ENCODE measurements at regions not wholly inside any gene's neighbourhood (a gene's known extent, or its start where the extent isn't known, plus 50 kb on each side); places are given as distances from the start of the nearest gene placed in this dataset.

DNA sequence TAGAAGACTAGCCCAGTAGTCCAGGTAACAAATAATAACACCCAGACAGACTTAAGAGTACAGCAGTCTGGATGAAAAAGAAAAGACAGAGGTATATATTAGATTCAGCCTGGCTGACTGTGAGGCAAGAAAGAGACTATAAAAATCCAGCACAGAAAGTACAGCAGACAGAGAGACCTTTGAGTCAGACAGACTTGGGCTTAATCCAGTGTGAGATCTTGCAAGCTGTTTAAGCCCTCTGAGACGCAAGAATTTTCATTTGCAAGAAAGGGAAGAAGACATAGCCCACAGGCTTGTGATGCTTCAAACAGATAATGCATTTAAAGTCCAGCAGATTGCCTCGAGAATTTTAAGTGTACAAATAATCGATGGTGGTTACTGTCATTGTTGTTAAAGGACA, 471.4 kb downstream of the LIG4 start:
- no peak for DNase-seq (ENCODE audit: low read depth in 2 of 2)

DNA sequence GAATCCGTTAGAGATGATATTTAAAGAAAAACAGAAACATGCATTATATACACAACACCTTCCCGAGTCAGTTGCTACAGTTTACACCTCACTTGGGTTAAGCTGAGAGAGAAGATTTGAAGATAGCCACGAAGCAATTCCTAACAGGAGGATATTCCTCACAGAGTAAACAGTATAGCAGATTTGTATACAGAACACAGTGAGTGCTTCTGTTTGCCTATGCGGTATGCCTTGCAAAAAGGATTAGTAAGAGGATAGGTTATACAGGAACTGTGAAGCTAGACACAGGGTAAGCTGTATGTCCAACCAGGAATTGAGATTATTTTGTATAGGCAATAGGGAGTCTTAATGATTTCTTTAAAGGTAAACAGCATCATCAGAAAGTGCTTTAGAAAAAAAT, 471.8 kb downstream of the LIG4 start:
- no peak for DNase-seq (ENCODE audit: low read depth in 2 of 2)

DNA sequence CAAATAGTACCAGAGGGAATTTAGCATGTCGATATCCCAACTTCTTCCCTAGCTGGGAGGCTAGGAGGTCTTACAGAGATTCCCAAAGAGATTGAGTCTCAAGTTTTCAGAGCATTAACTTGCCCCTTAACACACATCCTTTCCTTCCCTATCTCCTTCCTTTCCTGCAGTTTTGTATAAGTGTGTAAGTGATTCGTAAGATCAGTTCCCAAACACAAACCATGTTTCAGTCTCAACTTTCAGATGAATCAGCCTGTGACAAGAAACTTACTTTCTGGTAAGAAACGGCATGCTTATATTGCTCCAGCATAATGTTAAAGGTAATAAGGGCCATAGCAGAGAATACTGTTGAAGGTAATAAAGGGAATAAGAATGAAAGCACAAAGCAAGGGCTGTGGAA, 472.2 kb downstream of the LIG4 start:
- DNase-seq (ENCODE audit: low read depth in 2 of 2): no peak

DNA sequence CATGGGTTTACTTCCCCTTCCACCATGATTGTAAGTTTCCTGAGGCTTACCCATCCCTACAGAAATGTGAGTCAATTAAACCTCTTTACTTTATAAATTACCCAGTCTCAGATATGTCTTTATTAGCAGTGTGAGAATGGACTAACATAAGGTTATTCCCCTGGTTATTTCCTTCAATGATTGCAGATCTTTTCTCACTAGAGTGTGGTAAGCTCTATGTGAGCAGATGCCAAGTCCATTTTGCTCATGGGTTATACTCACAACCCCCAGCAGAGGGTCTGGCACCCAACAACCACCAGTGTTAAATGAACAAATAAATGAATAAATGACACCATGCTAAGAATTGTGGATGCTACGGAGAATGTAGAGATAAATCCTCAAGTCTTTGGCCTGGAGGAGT, 472.8 kb downstream of the LIG4 start:
- no peak for DNase-seq (ENCODE audit: low read depth in 2 of 2)

DNA sequence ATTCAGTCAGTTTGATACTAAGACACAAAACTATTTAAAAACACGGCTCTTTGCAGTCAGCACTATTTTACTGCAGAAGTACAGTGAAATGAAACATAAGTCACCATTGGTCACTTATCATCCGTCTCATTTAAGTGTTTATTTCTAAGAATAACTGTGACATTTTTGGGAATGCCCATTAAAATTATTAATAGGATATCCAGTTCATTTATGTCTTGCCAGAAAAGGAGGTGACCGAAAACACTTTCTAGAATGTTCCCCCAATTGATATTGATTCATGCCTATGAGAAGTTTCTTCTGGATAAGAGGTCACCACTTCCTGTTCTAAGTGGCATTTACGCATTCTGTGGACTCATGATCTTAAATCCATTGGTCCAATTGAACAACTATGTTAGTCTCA, 477.3 kb downstream of the LIG4 start:
- DNase-seq (ENCODE audit: low read depth in 2 of 2): no peak

DNA sequence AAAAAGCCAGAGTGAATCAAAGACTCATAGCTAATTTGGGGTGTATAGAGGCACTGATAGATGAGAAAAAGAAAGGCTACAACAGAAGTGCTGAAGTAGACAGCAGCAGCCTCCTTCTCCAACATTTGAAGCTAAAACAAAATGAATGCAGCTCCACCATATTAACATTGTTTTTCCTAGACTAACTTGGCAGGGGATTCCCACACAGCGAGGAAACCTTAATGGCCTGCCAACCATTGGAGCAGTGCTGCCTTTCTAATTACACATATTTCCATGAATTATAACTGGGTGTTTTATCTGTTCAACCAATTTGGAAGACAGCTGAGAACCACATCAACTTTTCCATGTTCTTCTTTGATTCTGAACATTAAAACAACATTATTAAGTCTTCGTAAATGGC, 478.6 kb downstream of the LIG4 start:
- no peak for DNase-seq (ENCODE audit: low read depth in 2 of 2)

DNA sequence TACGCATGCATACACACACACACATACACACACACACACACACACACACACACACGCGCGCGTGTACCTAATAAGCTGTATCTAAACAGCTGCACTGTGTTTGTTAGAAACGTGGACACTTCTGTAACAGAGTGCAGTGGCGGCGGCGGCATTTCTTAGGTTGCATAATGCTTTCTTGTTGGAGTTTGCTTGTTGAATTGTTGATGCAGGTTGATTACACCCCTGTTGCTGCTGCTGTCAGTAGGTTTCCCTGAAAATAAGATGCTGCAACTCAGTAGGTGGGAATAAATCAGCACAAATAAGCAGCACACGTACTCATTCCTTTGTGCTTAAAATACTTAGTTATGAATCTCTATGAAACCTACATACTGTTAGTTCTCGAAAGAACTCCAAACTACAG, 479.2 kb downstream of the LIG4 start:
- no peak for DNase-seq (ENCODE audit: low read depth in 2 of 2)

DNA sequence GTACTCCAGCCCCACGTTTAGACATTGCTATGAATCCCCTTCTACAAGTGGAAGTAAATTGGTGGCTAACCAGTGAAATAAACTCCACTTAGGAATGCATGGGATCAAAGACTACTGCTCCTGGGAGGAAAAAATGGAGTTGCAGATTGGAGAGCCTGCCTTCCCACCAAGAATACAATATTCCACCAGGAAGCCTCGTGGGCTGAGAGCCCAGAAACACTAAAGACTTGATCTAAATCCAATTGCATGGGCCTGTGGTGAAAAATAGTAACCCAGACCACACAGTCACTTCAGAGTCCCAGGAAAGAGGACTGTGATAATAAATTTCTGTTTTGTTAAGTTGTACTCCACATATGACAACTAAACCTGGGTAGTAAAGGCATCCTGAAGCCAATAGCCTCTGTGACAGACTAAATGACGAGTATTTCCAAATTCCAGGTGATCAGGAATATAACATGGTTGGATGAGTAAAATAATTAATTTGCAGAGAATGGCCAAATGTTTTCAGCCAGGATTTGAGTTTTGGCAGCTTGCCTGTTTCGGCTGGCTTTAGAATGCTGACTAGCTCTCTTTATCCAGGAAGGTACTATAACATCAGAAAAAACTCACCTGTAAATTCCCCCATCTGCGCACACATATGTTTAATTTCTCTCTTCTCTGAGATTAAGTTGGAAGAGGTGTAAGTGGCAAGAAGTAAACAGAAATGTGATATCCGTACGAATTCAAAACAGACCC, 480.3 kb downstream of the LIG4 start:
- no peak for DNase-seq (ENCODE audit: low read depth in 2 of 2)

DNA sequence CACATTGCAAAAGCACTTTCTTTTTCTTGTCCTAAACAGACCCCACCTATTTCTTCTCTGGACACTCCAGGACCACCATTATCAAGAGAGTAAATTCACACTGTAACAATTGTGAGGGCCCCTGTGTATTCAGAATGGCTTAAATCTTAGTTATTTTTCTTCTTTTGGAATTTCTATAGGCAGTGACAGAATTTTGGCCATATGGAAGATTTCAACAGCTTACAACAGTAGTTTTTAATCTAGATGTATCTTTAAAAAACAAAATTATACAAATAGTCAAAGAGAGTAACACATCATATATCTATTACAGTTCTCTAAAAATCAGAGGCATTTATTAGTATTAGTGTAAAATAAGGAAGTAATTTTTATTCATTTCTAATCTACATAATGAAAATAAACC, 482.1 kb downstream of the LIG4 start:
- DNase-seq (ENCODE audit: low read depth in 2 of 2): no peak

DNA sequence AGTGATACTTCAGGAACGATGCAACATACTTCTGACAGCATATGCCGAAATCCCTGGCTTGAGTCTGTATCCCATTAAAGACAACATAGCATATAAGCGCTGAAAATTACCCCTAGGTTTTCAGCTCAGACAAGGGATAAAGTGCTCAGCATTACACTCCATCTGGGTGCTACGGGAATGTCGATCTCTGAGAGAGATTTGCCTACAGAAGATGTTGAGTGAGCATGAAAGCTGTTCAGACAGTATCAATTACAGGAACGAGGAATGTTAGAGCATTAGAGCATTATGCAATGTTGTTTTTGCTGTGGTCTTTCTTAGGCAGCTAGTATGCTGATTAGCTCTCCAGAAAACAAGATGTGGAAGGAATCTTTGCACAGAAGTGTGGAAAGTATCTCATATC, 484.5 kb downstream of the LIG4 start:
- DNase-seq (ENCODE audit: low read depth in 2 of 2): no peak

DNA sequence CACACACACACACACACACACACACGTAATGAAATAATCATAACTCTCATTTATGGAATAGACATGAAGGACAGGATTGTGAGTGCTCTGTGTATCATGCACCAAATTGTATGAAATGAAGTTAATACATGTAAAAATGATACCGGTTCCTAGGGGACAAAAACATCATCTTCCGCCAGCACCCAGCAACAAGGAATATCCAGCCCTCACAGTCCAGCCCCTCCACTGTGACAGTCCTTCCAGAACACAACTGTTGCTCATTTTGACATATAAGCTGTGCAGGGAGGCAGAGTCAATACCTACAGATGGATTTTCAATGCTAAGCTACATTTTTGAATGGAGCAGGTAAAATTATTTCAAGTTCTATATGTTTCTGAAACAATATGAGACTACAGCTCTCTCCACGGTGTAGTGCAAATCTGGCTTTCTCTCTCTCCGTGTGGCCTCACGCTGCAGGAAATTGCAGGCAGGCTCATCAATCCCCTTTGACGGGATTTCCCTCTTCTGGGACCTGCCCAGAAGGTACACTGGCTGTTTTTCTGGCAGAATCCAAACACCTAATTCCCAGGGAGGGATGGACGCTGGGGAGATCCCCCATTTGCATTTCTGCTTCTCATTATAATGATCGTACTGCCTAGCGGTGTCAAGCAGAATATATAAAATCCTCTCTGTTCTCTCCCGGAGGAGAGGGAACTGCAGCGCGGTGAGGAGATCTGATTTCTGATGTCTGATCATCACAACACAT, 494.0 kb downstream of the LIG4 start:
- DNase-seq (ENCODE audit: low read depth in 2 of 2): no peak

DNA sequence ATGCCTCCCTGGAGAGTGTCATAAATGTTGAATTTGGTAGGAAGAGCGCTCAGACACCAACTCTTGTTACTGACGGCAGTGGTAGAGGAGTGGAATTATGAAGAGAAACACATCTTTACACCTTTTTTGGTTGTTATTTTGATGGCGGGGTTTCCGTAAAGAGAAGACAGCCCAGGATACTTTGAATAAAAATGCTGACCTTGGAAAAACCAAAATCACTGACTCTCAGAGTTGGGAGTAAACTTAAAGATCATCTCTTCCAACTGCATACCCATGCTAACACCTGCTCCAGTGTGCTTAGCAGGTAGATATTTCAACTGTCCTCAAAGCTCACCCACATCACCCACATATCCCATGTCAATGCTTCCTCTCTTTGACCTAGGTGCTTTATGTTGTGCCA, 498.6 kb downstream of the LIG4 start:
- no peak for DNase-seq (ENCODE audit: low read depth in 2 of 2)

DNA sequence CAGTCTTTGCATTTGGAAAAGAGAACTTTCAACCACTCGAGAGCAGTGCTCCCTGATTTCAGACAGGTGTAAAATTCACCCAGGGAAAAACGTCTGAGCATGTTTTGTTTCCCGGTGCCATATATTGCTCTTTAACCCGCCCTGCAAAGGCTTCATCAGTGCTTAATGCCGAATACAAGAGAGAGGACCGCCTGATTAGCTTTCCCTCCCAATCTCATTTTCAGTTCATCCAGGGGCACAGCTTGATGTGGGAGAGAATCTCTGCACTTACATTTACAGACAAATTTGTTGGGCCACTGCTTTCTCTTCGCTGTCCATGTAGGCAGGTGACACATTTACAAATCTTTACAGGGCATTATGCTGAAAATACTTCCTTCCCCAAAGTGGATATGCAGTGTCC, 499.1 kb downstream of the LIG4 start:
- no peak for DNase-seq (ENCODE audit: low read depth in 2 of 2)

DNA sequence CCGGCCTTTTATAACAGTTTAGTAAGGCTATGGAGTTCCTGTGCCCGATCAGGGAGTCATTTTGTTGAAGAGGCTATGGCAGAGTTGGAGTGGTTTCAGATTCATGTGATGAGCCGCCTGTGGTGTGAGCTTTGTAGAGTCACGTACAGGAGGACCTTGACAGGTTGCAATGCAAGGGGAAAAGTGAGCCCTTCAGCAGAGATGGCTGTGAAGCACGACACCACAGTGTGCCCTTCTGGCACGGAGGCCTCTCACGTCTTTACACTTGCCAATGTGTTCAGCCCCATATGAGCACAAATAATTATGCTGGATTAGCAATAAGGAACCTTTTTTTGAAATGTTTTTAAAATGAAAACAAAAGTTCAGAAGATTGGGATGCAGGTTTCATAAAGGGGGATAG, 499.8 kb downstream of the LIG4 start:
- no peak for DNase-seq (ENCODE audit: low read depth in 2 of 2)

DNA sequence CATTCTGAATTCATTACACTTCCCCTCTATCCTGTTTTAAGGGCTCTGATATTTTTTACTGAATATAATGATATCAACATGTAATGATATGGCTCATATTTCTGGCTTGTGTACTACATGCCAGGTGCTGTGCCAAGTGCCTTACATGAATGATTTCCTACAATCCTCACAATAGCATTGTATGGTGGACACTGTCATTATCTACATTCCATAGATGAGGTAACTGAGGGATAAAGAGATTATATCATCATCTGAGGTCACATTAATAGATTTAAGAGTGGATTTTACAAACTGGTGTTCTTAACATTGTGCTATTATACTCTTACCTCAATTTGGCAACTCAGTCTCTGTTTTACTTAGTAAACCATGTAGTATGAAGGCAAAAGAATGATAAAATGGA, 502.0 kb downstream of the LIG4 start:
- DNase-seq (ENCODE audit: low read depth in 2 of 2): no peak

DNA sequence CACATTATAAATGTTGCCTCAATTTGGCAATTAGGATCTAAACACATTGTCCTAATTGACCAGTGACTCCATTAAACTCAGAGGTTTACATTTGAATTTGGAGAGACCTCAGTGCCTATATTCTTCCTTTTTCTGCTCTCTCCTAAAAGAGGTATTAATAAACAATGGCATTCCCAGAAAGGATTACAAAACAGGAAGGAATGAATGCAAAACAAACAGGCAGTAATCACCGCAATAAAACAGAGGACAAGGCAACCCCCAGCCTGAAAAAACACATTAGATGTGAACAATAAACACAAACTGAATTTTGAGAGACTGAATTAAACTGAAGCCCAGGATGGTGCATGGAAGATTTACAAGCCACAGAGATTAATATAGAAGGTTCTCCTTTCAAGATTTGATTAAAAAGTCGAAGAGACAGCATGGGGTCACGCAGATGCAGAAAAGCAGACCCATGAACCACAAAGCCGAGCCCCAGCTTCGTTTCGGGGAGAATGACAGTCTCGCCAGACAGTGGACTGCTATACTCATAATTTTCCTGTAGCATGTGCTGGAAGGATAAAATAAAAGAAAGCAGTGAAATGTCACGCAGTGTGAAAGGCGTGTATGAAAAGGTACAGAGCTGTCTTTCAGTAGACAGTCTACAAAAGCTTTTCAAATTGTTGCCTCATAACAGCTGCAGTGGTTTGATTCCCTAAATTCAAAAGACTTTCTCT, 503.0 kb downstream of the LIG4 start:
- no peak for DNase-seq (ENCODE audit: low read depth in 2 of 2)

DNA sequence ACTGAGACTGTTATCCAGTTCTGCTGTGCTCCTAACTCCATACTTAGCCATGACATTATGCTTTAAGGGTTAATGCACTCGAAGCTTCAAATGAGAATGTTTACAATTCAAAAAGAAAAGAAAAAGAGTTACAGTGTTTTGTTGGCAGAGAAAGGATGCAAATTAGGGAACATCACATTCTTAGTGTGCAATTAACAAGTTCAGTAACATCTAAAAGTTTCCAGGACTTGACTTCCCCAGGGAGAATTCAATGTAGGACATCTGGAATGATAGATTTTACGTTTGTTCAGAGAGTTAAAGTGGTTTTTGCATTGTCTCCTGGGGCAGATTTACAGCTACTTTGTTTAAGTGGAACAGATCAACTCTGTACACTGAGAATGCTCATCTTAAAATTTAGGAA, 525.2 kb downstream of the LIG4 start:
- DNase-seq (ENCODE audit: low read depth in 2 of 2): no peak

DNA sequence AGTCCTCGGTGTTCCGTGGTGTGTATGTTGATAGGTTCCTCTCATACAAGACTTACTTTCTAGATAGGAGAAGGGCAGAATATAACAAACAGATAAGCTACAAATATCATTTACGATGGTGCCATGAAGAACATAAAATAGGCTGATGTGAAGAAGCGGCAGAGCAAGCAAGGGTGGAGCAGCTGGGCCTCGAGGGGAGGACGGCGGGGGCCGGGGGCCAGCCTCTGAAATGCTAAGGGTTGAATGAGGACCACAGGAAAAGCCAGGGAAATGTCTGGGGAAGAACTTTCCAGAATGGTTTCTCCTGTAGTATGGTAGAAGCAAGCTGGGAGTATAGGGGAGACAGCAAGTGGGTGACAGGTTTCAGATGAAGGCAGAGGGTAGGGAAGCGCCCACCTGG, 529.5 kb downstream of the LIG4 start:
- no peak for DNase-seq (ENCODE audit: low read depth in 2 of 2)

DNA sequence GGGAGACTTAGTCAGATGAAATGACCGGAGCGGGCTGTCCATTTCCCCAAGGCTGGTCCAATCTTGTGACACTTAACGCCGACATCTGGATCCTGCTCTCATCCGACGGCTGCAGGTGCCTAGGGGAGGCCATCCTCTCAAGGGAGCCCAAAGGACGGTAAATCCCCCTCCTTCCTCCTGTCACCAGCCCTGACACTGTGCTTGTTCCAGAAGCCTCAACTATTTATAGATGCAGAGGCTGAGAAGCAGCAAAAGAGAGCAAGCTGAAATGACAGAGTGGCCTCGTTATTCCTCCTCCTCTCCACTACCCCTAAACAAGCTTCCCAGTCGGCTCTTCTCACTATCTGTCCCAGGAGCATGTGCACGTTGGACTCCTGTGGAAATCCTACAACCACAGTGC, 533.7 kb downstream of the LIG4 start:
- DNase-seq (ENCODE audit: low read depth in 2 of 2): no peak

DNA sequence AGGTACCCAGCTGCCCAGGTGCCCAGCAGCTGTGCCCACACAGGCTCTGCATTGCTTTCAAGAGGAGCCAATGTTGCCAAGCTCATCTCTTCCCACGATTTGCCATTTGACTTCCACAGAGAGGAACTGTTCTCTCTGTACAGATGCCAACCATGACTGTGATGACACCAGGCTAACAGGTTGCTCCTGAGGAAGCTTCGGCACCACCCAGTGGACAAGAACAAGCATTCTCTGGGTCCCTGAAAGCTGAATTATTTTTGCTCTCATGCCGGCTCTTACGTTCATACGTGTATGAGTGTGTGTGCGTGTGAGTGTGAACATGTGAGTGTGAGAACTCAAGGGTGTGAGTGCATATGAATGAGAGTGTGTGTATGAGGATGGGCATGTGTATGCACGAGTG, 535.2 kb downstream of the LIG4 start:
- no peak for DNase-seq (ENCODE audit: low read depth in 2 of 2)

DNA sequence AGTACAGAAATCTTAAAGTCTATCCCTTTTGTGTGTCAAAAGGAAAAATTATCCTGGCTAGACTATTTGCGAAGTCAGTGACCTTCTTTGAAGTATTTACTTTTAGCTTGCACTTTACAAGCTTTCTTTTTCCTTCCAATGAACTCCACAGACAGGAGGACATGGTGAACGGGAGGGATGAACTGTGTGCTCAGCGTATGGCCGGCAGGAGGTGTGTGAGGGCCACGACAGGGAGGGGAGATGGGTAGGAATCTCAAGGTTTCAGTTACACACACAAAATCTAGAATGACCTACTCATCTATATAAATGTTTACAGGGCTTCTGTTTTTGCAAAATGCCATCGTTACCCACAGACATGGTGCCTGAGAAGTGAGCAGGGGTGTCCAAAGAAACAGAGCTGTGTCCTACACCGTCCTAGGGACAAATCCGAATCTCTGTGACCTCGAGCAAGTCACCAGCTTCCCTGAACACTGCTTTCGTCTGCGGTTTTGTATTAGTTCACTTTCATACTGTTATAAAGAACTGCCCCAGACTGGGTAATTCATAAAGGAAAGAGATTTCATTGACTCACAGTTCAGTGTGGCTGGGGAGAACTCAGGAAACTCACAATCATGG, 537.2 kb downstream of the LIG4 start:
- DNase-seq (ENCODE audit: low read depth in 2 of 2): no peak

DNA sequence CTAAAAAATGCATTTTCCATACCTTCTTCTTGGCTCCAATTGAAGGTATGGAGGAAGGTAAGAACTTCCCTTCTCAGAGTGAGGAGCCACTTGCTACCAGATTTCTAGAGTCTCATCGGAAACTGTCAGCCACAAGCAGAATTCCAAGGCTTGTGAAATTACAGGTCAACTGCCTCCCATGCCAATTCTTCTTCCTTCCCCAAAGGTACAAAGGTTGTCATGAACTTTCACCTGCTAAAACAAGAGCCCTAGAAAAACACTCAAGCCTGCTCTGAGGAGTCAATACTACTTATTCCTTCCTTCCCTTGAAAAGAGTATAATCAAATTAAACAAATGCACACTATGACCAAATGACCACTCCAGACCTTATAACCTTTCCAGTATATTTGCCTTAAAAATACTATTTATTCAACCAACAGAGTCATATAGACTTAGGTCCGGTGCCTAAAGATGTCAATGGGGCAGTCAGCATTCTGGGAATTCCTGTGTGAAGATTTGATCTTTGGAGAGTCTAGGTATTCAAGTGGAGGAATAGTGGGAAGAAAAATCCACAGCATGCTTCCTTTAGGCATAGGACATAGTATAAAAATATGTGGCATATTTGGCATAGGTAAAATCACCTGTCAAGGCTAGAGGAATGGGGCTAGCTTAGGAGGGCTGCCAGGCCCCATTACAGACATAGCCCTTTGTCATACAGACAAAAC, 539.3 kb downstream of the LIG4 start:
- DNase-seq (ENCODE audit: low read depth in 2 of 2): no peak
